ENCODE measurements at regions not wholly inside any gene's neighbourhood (a gene's known extent, or its start where the extent isn't known, plus 50 kb on each side); places are given as distances from the start of the nearest gene placed in this dataset.
"Not testable (repeated sequence)": the region's sequence is repeated elsewhere in the genome, so short reads cannot be mapped to it uniquely, and the experiment has no call there.

DNA sequence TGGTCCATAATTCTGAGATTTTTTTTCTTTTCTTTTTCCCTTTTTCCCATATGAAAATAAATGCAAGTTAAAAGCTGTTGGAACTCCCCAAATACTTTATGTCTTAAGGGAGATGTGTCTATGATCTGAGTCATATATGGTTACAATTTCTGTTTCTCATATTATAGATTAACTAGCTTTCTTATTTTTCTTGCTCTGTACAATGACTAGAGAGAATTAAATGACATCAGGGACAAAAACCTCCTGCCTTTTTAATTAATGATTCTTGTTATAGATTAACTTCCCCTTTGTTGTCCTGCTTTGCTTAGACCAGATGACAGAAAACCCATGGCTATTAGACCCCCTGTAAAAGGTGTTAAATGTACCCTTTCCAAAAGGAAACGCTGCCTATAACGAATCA lies 643.9 kb upstream of the NXPH2 start:
- no peaks in the 10 kb centered on the region for H3K27me3 ChIP-seq (ENCODE audit: control insufficient read depth in 2 of 2, insufficient read depth in 2 of 2, low read length in 2 of 2)
- intact Hi-C loops (cut with micrococcal nuclease) (no loop called here), dilution Hi-C loops (cut with MboI; ENCODE audit: extremely low pct_ligation_motif_present, low sequenced_read_pairs) (no loop called here)
- BruUV-seq (replicated peaks), result no TSS peak
- no peaks in the 10 kb centered on the region for H4K20me1 ChIP-seq (replicated peaks; ENCODE audit: control insufficient read depth, extremely low read depth, insufficient read depth, low read length)
- H3K27ac ChIP-seq (ENCODE audit: insufficient read depth, low read depth, low read length), result no peak overlapping the region
- H3K9me3 ChIP-seq (replicated peaks; ENCODE audit: control insufficient read depth, insufficient read depth, low read length), result peaks cover 3% of the 10 kb centered on the region
- no peak for FAIRE-seq
- no peak for DNase-seq (ENCODE audit: low read depth, low spot score)
- no peaks in the 10 kb centered on the region for H3K4me1 ChIP-seq (ENCODE audit: control insufficient read depth, extremely low read depth, insufficient read depth, low read length)
- no peak overlapping the region for H2AFZ ChIP-seq (ENCODE audit: low read depth, low read length)
- CTCF ChIA-PET, result no interaction called here
- H3K4me2 ChIP-seq (ENCODE audit: insufficient read depth, low read length), result no peak overlapping the region
- TF ChIP-seq POLR2AphosphoS5 (IDR thresholded peaks at IDR 0.05; ENCODE audit: insufficient read depth, low read depth, low read length), result no peak
- no peak for TF ChIP-seq POLR2A (IDR thresholded peaks at IDR 0.05; ENCODE audit: low read depth, low read length)
- H3K79me2 ChIP-seq (ENCODE audit: control insufficient read depth, insufficient read depth, low read length), result no peaks in the 10 kb centered on the region
- no peak overlapping the region for H3K9ac ChIP-seq (replicated peaks; ENCODE audit: extremely low read depth, insufficient read depth, low read length)
- H3K36me3 ChIP-seq (ENCODE audit: control insufficient read depth in 2 of 2, extremely low read depth in 1 of 2, insufficient read depth in 2 of 2, low read length in 2 of 2), result no peaks in the 10 kb centered on the region
- POLR2A ChIA-PET, result no interaction called here
- no peaks in the 10 kb centered on the region for H3K9me1 ChIP-seq (replicated peaks; ENCODE audit: control insufficient read depth, extremely low read depth, insufficient read depth, low read length)
- no peak overlapping the region for H3K4me3 ChIP-seq (replicated peaks in 1 of 3; ENCODE audit: insufficient read depth in 1 of 3, low read depth in 1 of 3, low read length in 3 of 3)

DNA sequence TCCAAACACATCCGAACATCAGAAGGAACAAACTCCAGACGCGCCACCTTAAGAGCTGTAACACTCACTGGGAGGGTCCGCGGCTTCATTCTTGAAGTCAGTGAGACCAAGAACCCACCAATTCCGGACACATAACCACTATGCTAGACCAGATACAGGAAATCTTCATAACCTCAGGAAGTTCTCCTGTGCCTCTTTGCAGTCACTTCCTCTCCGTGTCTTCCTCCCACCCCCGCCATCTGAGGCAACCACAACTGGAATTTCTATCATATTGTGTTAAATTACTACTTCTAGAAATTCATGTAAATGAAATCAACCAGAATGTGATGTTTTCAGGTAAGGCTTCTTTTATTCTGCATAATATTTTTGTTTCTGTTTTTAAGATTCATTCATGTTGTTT lies 631.0 kb upstream of the NXPH2 start:
- Histone ChIP-seq H3K27me3 (ENCODE audit: control insufficient read depth in 2 of 2, insufficient read depth in 2 of 2, low read length in 2 of 2) (no peaks in the 10 kb centered on the region), H3K79me2 (ENCODE audit: control insufficient read depth, insufficient read depth, low read length) (no peaks in the 10 kb centered on the region), H3K36me3 (ENCODE audit: control insufficient read depth in 2 of 2, extremely low read depth in 1 of 2, insufficient read depth in 2 of 2, low read length in 2 of 2) (no peaks in the 10 kb centered on the region), H3K4me3 (replicated peaks in 1 of 3; ENCODE audit: insufficient read depth in 1 of 3, low read depth in 1 of 3, low read length in 3 of 3) (no peak overlapping the region), H3K9me3 (replicated peaks; ENCODE audit: control insufficient read depth, insufficient read depth, low read length) (no peaks in the 10 kb centered on the region), H3K9me1 (replicated peaks; ENCODE audit: control insufficient read depth, extremely low read depth, insufficient read depth, low read length) (no peaks in the 10 kb centered on the region), H3K9ac (replicated peaks; ENCODE audit: extremely low read depth, insufficient read depth, low read length) (no peak overlapping the region), H3K4me2 (ENCODE audit: insufficient read depth, low read length) (no peak overlapping the region), H2AFZ (ENCODE audit: low read depth, low read length) (no peak overlapping the region), H3K27ac (ENCODE audit: insufficient read depth, low read depth, low read length) (no peak overlapping the region), H3K4me1 (ENCODE audit: control insufficient read depth, extremely low read depth, insufficient read depth, low read length) (no peaks in the 10 kb centered on the region), H4K20me1 (replicated peaks; ENCODE audit: control insufficient read depth, extremely low read depth, insufficient read depth, low read length) (no peaks in the 10 kb centered on the region)
- FAIRE-seq (no peak), DNase-seq (ENCODE audit: low read depth, low spot score) (no peak)
- dilution Hi-C loops (cut with MboI; ENCODE audit: extremely low pct_ligation_motif_present, low sequenced_read_pairs) (no loop called here), intact Hi-C loops (cut with micrococcal nuclease) (no loop called here)
- CTCF ChIA-PET, result no interaction called here
- POLR2A ChIA-PET, result no interaction called here
- TF ChIP-seq, protein P1, sequence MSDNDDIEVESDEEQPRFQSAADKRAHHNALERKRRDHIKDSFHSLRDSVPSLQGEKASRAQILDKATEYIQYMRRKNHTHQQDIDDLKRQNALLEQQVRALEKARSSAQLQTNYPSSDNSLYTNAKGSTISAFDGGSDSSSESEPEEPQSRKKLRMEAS (IDR thresholded peaks at IDR 0.05; ENCODE audit: insufficient read depth, insufficient read length), result no peak
- no peak for TF ChIP-seq GATA2 (IDR thresholded peaks at IDR 0.05; ENCODE audit: insufficient read depth, insufficient read length, low read depth, low read length)
- no TSS peak for BruUV-seq (replicated peaks)

- H3K79me2 ChIP-seq (ENCODE audit: control insufficient read depth, insufficient read depth, low read length); H3K36me3 ChIP-seq (ENCODE audit: control insufficient read depth in 2 of 2, extremely low read depth in 1 of 2, insufficient read depth in 2 of 2, low read length in 2 of 2); intact Hi-C loops (cut with micrococcal nuclease); H3K4me1 ChIP-seq (ENCODE audit: control insufficient read depth, extremely low read depth, insufficient read depth, low read length); FAIRE-seq; BruUV-seq (replicated peaks); H2AFZ ChIP-seq (ENCODE audit: low read depth, low read length); H3K4me3 ChIP-seq (replicated peaks in 1 of 3; ENCODE audit: insufficient read depth in 1 of 3, low read depth in 1 of 3, low read length in 3 of 3); H3K9ac ChIP-seq (replicated peaks; ENCODE audit: extremely low read depth, insufficient read depth, low read length); H3K9me3 ChIP-seq (replicated peaks; ENCODE audit: control insufficient read depth, insufficient read depth, low read length); H4K20me1 ChIP-seq (replicated peaks; ENCODE audit: control insufficient read depth, extremely low read depth, insufficient read depth, low read length); H3K27ac ChIP-seq (ENCODE audit: insufficient read depth, low read depth, low read length); CTCF ChIA-PET; DNase-seq (ENCODE audit: low read depth, low spot score); dilution Hi-C loops (cut with MboI; ENCODE audit: extremely low pct_ligation_motif_present, low sequenced_read_pairs); H3K4me2 ChIP-seq (ENCODE audit: insufficient read depth, low read length); POLR2A ChIA-PET; H3K9me1 ChIP-seq (replicated peaks; ENCODE audit: control insufficient read depth, extremely low read depth, insufficient read depth, low read length); H3K27me3 ChIP-seq (ENCODE audit: control insufficient read depth in 2 of 2, insufficient read depth in 2 of 2, low read length in 2 of 2): not testable (repeated sequence)
Observed at GRCh38 chr2:139410833-139411174, 630.6 kb upstream of the NXPH2 start.

DNA sequence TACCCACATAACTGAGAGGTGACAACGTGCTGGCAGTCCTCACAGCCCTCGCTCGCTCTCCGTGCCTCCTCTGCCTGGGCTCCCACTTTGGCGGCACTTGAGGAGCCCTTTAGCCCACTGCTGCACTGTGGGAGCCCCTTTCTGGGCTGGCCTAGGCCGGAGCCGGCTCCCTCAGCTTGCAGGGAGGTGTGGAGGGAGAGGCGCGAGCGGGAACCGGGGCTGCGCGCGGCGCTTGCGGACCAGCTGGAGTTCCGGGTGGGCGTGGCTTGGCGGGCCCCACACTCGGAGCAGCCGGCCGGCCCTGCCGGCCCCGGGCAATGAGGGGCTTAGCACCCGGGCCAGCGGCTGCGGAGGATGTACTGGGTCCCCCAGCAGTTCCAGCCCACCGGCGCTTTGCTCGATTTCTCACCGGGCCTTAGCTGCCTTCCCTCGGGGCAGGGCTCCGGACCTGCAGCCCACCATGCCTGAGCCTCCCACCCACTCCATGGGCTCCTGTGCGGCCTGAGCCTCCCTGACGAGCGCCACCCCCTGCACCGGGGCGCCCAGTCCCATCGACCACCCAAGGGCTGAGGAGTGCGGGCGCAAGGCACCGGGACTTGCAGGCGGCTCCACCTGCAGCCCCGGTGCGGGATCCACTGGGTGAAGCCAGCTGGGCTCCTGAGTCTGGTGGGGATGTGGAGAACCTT lies 630.1 kb upstream of the NXPH2 start:
- H2AFZ ChIP-seq (ENCODE audit: low read depth, low read length); H3K9ac ChIP-seq (replicated peaks; ENCODE audit: extremely low read depth, insufficient read depth, low read length); H3K4me3 ChIP-seq (replicated peaks in 1 of 3; ENCODE audit: insufficient read depth in 1 of 3, low read depth in 1 of 3, low read length in 3 of 3); BruUV-seq (replicated peaks); CTCF ChIA-PET; H3K79me2 ChIP-seq (ENCODE audit: control insufficient read depth, insufficient read depth, low read length); H3K9me3 ChIP-seq (replicated peaks; ENCODE audit: control insufficient read depth, insufficient read depth, low read length); H3K9me1 ChIP-seq (replicated peaks; ENCODE audit: control insufficient read depth, extremely low read depth, insufficient read depth, low read length); DNase-seq (ENCODE audit: low read depth, low spot score); H3K27me3 ChIP-seq (ENCODE audit: control insufficient read depth in 2 of 2, insufficient read depth in 2 of 2, low read length in 2 of 2); H3K4me2 ChIP-seq (ENCODE audit: insufficient read depth, low read length); dilution Hi-C loops (cut with MboI; ENCODE audit: extremely low pct_ligation_motif_present, low sequenced_read_pairs); H3K4me1 ChIP-seq (ENCODE audit: control insufficient read depth, extremely low read depth, insufficient read depth, low read length); H3K36me3 ChIP-seq (ENCODE audit: control insufficient read depth in 2 of 2, extremely low read depth in 1 of 2, insufficient read depth in 2 of 2, low read length in 2 of 2); POLR2A ChIA-PET; intact Hi-C loops (cut with micrococcal nuclease); H4K20me1 ChIP-seq (replicated peaks; ENCODE audit: control insufficient read depth, extremely low read depth, insufficient read depth, low read length); H3K27ac ChIP-seq (ENCODE audit: insufficient read depth, low read depth, low read length); FAIRE-seq: not testable (repeated sequence)
